AG04450 (cell line): ENCODE measurements at regions not wholly inside any gene's neighbourhood (a gene's known extent, or its start where the extent isn't known, plus 50 kb on each side); places are given as distances from the start of the nearest gene placed in this dataset.

Source experiments
- CTCF ChIA-PET: fragments of 300-600, 350-600 bp; formaldehyde crosslinking; extraction: SDS; loops from one replicate; lab custom pipeline; 2022; ENCODE audit warnings: antibody characterized with exemption, inconsistent platforms; lab: Charles Lee
- POLR2A ChIA-PET: fragments of 350-600 bp; formaldehyde crosslinking; extraction: SDS; loops from one replicate; lab custom pipeline; 2021; ENCODE audit warnings: antibody characterized with exemption, inconsistent platforms; lab: Yijun Ruan, JAX
- DNase-seq: peaks from one replicate; pipeline ENCODE4 v3.0.0-alpha.2; 2011; ENCODE audit warnings: low read depth, low spot score
- H3K27ac ChIP-seq: one replicate; pipeline ENCODE4 v1.5.1; 2012; ENCODE audit warnings: low read depth, low read length, control low read depth
- H3K27me3 ChIP-seq: one replicate; pipeline ENCODE4 v1.6.0; 2012; ENCODE audit warnings: low read length; ENCODE audit not compliant: control insufficient read depth, insufficient read depth
- H3K4me3 ChIP-seq: 2 replicates; pipeline ENCODE4 v1.5.1; 2011; ENCODE audit warnings: mild to moderate bottlenecking, low read depth, low read length, control low read depth
- H3K9me3 ChIP-seq: 2 replicates; pipeline ENCODE4 v1.5.1; 2012; ENCODE audit warnings: low read length; ENCODE audit not compliant: control insufficient read depth, insufficient read depth
- CTCF ChIP-seq: IDR thresholded peaks from 2 replicates; pipeline ENCODE4 v1.5.1; 2011; ENCODE audit warnings: low read depth, low read length, control low read depth, inconsistent platforms

- H3K27ac ChIP-seq, result no peak overlapping the region
- ChIA-PET POLR2A (no interaction called here), CTCF (no interaction called here)
- DNase-seq, result no peak
- no peaks in the 10 kb centered on the region for H3K27me3 ChIP-seq
- TF ChIP-seq CTCF, result no peak
- no peaks in the 10 kb centered on the region for H3K9me3 ChIP-seq
- H3K4me3 ChIP-seq, result no peak overlapping the region
These were observed 168.8 kb upstream of the ALCAM start for GRCh38 chr3:105197863-105198262.

- POLR2A ChIA-PET, result no interaction called here
- DNase-seq, result no peak
- Histone ChIP-seq H3K27me3 (no peaks in the 10 kb centered on the region), H3K9me3 (no peaks in the 10 kb centered on the region), H3K27ac (no peak overlapping the region), H3K4me3 (no peak overlapping the region)
- TF ChIP-seq CTCF, result no peak
- CTCF ChIA-PET, result no interaction called here
These were observed 167.5 kb upstream of the ALCAM start for GRCh38 chr3:105199217-105199616.

- ChIA-PET POLR2A (no interaction called here), CTCF (no interaction called here)
- Histone ChIP-seq H3K27ac (no peak overlapping the region), H3K27me3 (no peaks in the 10 kb centered on the region), H3K9me3 (no peaks in the 10 kb centered on the region), H3K4me3 (no peak overlapping the region)
- no peak for TF ChIP-seq CTCF
- no peak for DNase-seq
These were observed 156.6 kb upstream of the ALCAM start for GRCh38 chr3:105210141-105210540.

- POLR2A ChIA-PET, result no interaction called here
- DNase-seq, result no peak
- no peak for TF ChIP-seq CTCF
- Histone ChIP-seq H3K27ac (no peak overlapping the region), H3K4me3 (no peak overlapping the region), H3K27me3 (no peaks in the 10 kb centered on the region), H3K9me3 (no peaks in the 10 kb centered on the region)
- CTCF ChIA-PET, result no interaction called here
These were observed 152.1 kb upstream of the ALCAM start for GRCh38 chr3:105214590-105214989.

GRCh38 chr3:105222568-105223093 lies 144.1 kb upstream of the ALCAM start:
- Histone ChIP-seq H3K9me3 (no peaks in the 10 kb centered on the region; the same call in 1 of the 2 replicates), H3K4me3 (no peak overlapping the region), H3K27ac (no peak overlapping the region), H3K27me3 (no peaks in the 10 kb centered on the region)
- ChIA-PET CTCF (no interaction called here), POLR2A (no interaction called here)
- no peak for TF ChIP-seq CTCF
- no peak for DNase-seq
